ENCODE measurements at regions not wholly inside any gene's neighbourhood (a gene's known extent, or its start where the extent isn't known, plus 50 kb on each side); places are given as distances from the start of the nearest gene placed in this dataset.
"Not testable (repeated sequence)": the region's sequence is repeated elsewhere in the genome, so short reads cannot be mapped to it uniquely, and the experiment has no call there.

DNA sequence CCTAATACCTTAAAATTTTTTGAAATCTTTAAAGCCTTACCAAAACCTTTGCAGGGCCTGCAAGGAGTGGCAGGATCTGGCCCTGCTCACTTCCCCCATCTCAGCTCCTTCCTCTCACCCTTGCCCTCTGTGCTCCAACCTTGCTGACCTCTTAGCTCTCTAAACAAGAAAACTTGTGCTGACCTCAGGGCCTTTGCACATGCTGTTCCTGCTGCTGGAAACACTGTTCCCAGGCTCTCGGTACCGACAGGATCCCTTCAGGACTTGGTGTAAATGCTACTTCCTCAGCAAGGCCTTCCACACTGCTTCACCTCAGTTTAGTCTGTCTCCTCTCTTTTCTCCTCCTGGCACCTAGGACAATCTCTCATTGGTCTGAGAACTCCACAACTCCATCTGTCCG lies 155.4 kb upstream of the IQSEC1 start:
- Histone ChIP-seq H3K79me2 (ENCODE audit: low read length) (no peaks in the 10 kb centered on the region), H3K27ac (ENCODE audit: low read length) (no peak overlapping the region), H3K36me3 (replicated peaks; ENCODE audit: low read depth, low read length) (no peaks in the 10 kb centered on the region), H3K9me3 (ENCODE audit: insufficient read depth, low read length) (no peaks in the 10 kb centered on the region), H3K4me1 (ENCODE audit: low read length) (peaks cover 5% of the 10 kb centered on the region), H3K4me3 (ENCODE audit: low read length) (no peak overlapping the region), H4K20me1 (ENCODE audit: insufficient read depth, low read length) (no peaks in the 10 kb centered on the region), H3K4me2 (ENCODE audit: low read length) (no peak overlapping the region), H3K27me3 (ENCODE audit: low read depth, low read length) (peaks cover 17% of the 10 kb centered on the region), H3K9ac (ENCODE audit: low read length) (no peak overlapping the region), H2AFZ (ENCODE audit: low read depth, low read length) (no peak overlapping the region)
- TF ChIP-seq EZH2phosphoT487 (IDR thresholded peaks at IDR 0.05; ENCODE audit: low read depth) (no peak), CTCF (IDR thresholded peaks at IDR 0.05; ENCODE audit: low read depth, low read length) (no peak)

DNA sequence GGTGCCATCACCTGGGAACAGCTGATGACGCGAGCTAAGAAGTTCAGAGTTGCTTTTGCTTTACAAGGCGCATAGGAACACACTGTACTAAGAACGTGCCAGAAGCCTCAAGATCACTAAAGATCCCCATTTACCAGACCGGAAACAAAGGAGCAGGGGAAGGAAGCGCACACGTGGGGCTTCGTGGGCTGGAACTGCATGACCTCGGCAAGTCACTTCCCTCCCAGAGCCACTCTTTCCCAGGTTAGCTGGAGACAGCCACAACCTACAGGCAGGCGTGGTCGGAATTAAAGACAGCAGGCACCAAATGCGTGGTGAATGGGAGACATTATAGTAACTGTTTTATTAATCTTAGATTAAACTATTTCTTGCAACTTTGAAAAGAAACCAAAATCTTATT lies 154.9 kb upstream of the IQSEC1 start:
- not testable (repeated sequence) for H3K4me2 ChIP-seq (ENCODE audit: low read length); H4K20me1 ChIP-seq (ENCODE audit: insufficient read depth, low read length); H3K79me2 ChIP-seq (ENCODE audit: low read length); H3K27ac ChIP-seq (ENCODE audit: low read length); H3K4me1 ChIP-seq (ENCODE audit: low read length); H3K4me3 ChIP-seq (ENCODE audit: low read length); H3K36me3 ChIP-seq (replicated peaks; ENCODE audit: low read depth, low read length); H2AFZ ChIP-seq (ENCODE audit: low read depth, low read length); H3K9ac ChIP-seq (ENCODE audit: low read length); H3K9me3 ChIP-seq (ENCODE audit: insufficient read depth, low read length)
- peaks cover 17% of the 10 kb centered on the region for H3K27me3 ChIP-seq (ENCODE audit: low read depth, low read length)

DNA sequence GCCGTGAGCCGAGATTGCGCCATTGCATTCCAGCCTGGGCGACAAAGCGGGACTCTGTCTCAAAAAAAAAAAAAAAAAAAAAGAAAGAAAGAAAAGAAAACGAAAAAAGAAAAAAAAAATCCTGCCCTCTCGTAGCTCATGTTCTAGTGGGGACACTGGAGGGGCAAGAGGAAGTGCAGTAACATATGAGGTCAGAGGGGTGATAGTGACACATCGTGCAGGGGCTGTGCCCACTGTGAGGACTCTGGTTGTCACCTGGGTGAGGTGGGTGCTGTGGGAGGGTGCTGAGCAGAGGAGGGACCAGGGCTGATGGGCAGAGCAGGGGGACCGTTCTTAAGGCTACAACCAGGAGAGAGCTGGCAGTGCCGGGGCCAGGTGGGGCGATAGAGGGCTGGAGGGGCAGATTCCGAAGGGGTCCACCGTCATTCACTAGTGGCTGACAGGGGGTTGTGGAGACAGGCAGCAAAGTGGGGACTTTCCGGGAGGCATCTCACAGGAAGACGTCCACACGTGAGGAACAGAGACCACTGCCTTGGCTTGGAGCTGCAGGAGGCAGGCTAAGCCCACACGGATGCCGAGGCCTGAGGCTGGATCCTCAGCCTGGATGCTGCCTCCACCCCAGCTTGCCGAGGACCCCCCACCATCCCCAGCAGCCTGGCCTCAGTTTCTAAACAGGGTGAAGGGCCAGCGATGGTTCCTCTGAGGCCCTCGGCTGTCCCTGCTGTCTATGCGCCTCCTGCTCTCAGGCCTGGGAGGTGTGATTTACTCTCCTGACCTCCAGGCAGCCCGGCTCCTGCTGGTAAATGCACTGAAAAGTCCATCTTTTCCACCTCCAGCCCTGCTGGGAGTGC lies 154.3 kb upstream of the IQSEC1 start:
- Histone ChIP-seq H3K4me3 (ENCODE audit: low read length) (no peak overlapping the region), H3K9ac (ENCODE audit: low read length) (no peak overlapping the region), H4K20me1 (ENCODE audit: insufficient read depth, low read length) (no peaks in the 10 kb centered on the region), H3K9me3 (ENCODE audit: insufficient read depth, low read length) (no peaks in the 10 kb centered on the region), H3K4me2 (ENCODE audit: low read length) (no peak overlapping the region), H2AFZ (ENCODE audit: low read depth, low read length) (no peak overlapping the region), H3K36me3 (replicated peaks; ENCODE audit: low read depth, low read length) (no peaks in the 10 kb centered on the region), H3K4me1 (ENCODE audit: low read length) (no peaks in the 10 kb centered on the region), H3K27me3 (ENCODE audit: low read depth, low read length) (peaks cover 17% of the 10 kb centered on the region), H3K79me2 (ENCODE audit: low read length) (no peaks in the 10 kb centered on the region), H3K27ac (ENCODE audit: low read length) (no peak overlapping the region)
- TF ChIP-seq EZH2phosphoT487 (IDR thresholded peaks at IDR 0.05; ENCODE audit: low read depth): no peak

DNA sequence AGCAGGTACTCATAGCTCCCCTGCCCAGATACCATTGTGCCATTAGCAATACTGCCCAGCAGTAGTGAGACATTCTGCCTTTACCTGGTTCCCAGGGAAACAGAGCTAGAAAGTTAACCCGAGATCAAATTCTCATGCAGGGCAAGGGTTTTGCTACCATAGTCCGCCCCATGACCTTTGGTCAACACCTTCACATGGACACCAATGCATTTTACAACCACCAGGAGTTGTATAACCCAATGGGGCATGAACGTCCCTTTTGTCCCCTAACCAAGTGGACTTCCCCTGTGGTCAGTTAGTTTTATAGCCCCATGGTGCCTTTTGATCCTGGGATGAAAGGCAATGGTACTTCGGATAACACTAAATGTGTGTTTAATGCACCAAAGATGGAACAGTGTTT lies 151.7 kb upstream of the IQSEC1 start:
- Histone ChIP-seq H2AFZ (ENCODE audit: low read depth, low read length) (no peak overlapping the region), H3K4me2 (ENCODE audit: low read length) (no peak overlapping the region), H3K4me3 (ENCODE audit: low read length) (no peak overlapping the region), H3K9ac (ENCODE audit: low read length) (no peak overlapping the region), H3K4me1 (ENCODE audit: low read length) (no peaks in the 10 kb centered on the region), H3K27ac (ENCODE audit: low read length) (no peak overlapping the region), H4K20me1 (ENCODE audit: insufficient read depth, low read length) (no peaks in the 10 kb centered on the region), H3K9me3 (ENCODE audit: insufficient read depth, low read length) (no peaks in the 10 kb centered on the region), H3K79me2 (ENCODE audit: low read length) (no peaks in the 10 kb centered on the region), H3K27me3 (ENCODE audit: low read depth, low read length) (no peaks in the 10 kb centered on the region), H3K36me3 (replicated peaks; ENCODE audit: low read depth, low read length) (no peaks in the 10 kb centered on the region)
- TF ChIP-seq CTCF (IDR thresholded peaks at IDR 0.05; ENCODE audit: low read depth, low read length) (no peak), EZH2phosphoT487 (IDR thresholded peaks at IDR 0.05; ENCODE audit: low read depth) (no peak)

- Histone ChIP-seq H4K20me1 (ENCODE audit: insufficient read depth, low read length) (no peaks in the 10 kb centered on the region), H3K36me3 (replicated peaks; ENCODE audit: low read depth, low read length) (no peaks in the 10 kb centered on the region), H3K27ac (ENCODE audit: low read length) (no peak overlapping the region), H3K4me3 (ENCODE audit: low read length) (no peak overlapping the region), H3K79me2 (ENCODE audit: low read length) (no peaks in the 10 kb centered on the region), H3K4me2 (ENCODE audit: low read length) (no peak overlapping the region), H3K27me3 (ENCODE audit: low read depth, low read length) (0 out of 2 replicates have a peak, but pooled peaks cover 3% of the 10 kb centered on the region), H2AFZ (ENCODE audit: low read depth, low read length) (no peak overlapping the region), H3K9me3 (ENCODE audit: insufficient read depth, low read length) (no peaks in the 10 kb centered on the region), H3K4me1 (ENCODE audit: low read length) (no peaks in the 10 kb centered on the region), H3K9ac (ENCODE audit: low read length) (no peak overlapping the region)
- TF ChIP-seq EZH2phosphoT487 (IDR thresholded peaks at IDR 0.05; ENCODE audit: low read depth): no peak
- no peak for TF ChIP-seq CTCF (IDR thresholded peaks at IDR 0.05; ENCODE audit: low read depth, low read length)
Measured at GRCh38 chr3:13223574-13224237, 150.5 kb upstream of the IQSEC1 start.
